ENCODE measurements at regions not wholly inside any gene's neighbourhood (a gene's known extent, or its start where the extent isn't known, plus 50 kb on each side); places are given as distances from the start of the nearest gene placed in this dataset.
A peak's percentile ranks its signal among the peaks of the same experiment; 100 is the strongest.
"Not testable (repeated sequence)": the region's sequence is repeated elsewhere in the genome, so short reads cannot be mapped to it uniquely, and the experiment has no call there.

DNA sequence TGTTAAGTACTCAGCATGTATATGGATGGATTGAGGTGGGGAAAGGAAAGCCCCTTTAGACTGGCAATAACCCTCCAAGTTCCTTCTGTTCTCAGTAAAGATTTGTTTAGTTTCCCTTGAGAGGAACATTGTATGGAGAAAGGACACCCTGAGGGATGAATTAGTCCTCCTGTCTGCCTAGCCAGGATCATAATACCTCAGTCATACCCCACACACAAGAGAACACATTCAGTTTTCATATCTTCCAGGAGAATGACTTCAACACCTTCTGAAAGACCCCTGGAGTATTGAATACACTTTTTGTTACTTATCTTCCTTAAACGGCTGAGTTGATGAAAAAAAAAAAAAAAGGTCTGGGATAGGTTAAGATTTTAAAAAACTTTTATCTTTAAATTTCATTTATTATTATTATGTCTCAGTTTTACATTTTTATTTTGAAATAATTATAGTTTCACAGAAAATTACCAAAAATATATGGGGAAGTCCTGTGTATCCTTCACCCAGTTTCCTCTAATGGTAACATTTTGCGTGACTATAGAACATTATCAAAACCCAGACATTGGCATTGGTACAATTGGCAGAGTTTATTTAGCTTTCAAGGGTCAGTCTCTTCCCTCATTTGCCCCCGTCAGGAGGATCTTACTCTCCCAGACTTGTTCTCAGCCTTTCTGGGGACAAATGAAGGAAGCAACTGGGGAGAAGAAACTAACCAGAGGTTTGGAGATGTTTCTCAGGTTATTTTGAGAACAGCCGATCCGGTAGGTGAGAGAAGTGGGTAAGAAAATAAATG is 88.0 kb downstream of the ACTBL2 start:
- DNase-seq = no peak

DNA sequence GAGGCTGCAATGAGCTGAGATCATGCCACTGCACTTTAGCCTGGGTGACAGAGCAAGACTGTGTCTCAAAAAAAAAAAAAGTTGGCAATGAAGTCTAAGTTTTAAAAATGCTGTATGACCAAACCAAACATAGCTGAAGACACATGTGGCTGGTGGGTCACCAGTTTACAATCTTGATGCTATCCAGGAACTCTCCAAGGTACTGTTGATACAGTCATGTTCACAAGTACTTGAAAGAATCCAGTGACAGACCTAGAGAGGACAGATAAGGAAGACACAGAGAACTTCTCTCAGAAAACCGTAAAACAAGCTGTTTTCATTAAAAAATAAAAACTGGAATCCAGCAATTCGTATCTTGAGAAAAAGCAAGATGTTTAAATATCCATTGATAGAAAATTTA is 95.7 kb downstream of the ACTBL2 start:
- no peak for DNase-seq

DNA sequence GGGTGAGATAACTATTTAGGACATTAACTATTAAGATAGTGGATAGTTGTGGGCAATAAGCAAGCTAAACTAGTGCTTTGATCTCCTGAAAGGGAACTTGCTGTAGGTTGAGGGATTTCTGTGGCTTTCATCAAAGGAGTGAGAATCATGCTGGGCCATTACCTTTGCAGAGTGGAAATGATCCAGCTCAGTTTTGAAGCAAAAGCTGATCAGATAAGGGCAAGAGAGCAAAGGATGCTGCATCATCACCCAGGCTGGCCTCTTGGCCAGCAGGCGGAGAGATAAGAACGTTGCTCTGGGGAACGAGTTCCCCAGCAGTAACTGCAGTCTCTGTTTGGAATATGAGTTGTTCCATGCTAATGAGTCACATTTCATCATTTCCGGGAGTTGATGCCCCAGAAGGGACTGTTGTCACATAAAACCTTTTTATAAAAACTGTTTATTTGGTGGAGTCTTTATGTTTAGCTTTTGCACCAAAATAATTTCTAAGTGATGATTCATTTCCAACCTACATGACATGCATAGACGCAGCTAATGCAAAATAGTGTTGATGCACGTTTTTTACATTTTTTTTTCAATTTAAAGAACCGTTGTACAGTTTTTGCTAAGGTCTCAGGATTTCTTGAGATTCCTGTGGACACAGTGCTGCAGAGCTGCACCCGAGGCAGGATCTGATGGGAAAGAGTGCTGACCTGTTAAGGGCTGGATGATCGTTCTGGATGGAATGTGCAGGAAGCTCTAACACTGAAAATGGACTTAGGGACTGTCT is 99.3 kb downstream of the ACTBL2 start:
- DNase-seq = peak; percentile 12

DNA sequence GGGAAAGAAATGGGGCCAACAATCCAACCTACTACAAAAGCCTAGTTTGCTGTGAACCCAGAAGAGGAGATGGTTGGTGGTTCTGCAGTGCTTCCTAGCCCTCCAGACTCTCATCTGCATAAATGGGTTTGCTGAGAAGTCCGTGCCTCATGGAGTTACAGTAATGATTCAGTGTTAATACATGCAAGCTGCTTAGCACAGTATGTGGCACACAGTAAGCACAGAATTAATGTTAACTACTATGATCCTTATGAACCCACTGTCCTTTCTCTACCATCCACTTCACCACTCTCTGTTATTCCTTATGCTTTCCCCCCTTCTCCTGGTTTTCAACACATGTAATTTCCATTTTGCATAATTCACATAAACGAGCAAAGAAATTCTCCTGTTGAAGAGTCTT is 100.0 kb downstream of the ACTBL2 start:
- DNase-seq = no peak

DNA sequence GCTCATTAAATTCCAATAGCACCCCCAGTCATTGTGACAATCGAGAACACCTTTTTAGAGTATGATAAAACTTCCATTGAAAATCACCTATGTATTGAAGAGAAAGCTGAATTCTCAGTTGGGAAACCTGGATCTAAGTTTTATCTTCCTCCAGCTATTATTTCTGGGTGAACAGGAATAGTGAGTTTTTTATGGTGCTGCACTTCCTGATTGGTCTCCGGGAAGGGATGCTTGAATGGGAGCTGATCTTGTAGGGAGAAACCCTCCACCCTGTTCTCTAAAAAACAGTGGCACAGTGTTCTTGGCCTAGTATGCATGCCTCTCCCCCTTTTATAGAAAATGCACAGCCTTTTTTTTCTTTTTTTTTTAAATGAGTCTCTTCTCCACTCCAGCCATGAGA is 112.2 kb downstream of the ACTBL2 start:
- DNase-seq = no peak

DNA sequence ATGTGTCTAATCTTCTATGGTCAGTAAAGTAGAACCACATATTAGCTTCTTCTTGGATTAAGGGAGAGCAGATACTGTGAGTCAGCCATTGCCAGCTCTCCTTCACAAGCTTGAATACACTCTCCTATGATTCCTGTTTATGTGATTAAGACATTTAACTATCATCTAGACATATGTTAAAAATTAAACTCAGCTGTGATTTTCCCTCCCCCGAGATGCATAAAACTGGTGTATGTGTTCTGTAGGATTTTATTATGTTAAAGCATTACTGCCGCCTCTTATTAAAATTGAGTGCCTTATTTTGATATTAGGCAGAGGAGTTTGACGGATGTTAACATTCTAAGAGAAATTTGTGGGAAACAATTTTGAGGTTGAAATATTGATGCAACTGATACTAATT is 114.6 kb downstream of the ACTBL2 start:
- DNase-seq = no peak

DNA sequence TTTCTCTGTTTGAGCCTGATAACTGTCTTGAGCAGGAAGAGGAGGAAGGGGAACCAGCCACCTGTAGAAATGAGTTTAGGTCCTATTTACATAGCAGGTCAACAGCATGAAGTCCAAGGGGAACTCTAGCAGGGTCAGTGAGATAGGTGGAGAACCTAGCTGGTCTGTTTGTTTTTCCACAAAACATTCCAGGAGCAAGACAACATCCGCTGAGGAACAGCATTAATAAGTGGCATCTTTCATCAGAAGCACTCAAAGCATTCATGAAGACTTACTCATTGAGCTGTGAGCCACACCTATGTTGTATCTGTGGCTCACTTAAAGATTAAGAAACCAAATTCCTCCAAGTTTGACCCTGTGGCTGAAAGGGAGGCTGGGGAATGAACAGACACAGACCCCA is 115.9 kb downstream of the ACTBL2 start:
- DNase-seq = no peak

DNA sequence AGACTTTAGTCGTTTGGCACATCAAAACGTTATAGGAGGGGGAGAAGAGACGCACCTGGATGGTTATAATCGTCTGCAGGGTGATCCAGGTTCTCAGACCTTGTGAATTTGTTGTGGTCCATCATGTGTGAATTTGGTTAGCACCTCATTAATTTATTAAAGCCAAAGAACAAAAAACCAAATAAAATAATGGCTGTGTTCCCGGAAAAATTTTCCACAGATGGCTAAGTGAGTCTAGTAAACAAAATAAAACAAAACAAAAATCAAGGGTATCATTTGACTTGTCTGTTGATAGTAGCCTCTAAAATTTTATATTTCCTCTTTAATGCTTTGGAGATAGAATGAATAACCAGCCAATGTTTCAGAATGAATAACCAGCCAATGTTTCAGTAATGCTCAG is 119.7 kb downstream of the ACTBL2 start:
- no peak for DNase-seq

DNA sequence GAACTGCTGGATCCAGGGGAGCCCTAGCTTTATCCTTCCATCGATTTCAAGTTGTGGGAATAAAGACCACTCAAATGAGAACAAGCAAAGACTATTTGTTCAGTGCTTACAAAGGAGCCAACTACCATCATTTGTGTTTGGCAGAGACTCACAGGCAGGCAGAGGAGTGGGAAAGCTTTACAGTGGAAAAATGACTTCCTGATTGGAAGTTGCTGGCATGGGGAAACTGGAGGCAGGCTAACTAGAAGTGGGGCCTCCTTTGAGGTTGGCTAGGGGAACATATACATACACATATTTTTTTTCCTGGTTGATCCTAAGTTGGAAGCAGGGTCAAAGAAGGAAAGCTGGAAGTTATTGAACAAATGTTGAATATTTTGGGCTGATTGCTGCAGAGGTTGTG is 121.7 kb downstream of the ACTBL2 start:
- no peak for DNase-seq

DNA sequence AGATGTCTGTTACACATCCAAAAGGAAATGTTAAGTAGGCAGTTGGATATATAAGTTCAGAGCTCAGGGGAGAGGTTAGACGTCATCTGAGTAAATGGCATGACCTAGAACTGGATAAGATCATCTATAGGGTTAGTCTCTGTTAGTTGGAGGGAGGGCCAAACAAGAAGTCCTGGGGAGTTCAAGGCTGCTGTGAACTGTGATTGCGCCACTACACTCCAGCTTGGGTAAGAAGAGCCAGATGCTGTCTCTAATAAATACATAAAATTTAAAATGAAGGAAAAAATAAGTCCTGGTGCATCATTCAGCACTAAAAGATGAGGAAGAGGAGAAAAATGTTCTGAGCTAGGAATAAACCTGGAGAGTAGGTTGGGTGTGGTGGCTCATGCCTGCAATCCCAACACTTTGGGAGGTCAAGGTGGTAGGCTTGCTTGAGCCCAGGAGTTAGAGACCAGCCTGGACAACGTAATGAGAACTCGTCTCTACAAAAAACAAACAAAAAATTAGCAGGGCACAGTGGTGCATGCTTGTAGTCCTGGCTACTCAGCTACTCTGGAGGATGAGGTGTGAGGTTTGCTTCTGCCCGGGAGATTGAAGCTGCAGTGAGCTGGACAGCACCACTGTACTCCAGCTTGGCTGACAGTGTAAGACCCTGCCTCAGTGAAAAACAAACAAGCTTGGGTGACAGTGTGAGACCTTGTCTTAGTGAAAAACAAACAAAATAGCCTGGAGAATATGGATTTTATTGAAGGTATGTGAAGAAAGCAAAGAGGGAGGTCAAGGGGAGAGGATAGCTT is 123.6 kb downstream of the ACTBL2 start:
- DNase-seq = no peak

DNA sequence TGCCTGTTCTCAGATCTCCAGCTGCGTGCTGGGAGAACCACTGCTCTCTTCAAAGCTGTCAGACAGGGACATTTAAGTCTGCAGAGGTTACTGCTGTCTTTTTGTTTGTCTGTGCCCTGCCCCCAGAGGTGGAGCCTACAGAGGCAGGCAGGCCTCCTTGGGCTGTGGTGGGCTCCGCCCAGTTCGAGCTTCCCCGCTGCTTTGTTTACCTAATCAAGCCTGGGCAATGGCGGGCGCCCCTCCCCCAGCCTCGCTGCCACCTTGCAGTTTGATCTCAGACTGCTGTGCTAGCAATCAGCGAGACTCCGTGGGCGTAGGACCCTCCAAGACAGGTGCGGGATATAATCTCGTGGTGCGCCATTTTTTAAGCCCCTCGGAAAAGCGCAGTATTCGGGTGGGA is 125.8 kb downstream of the ACTBL2 start:
- DNase-seq = not testable (repeated sequence)

DNA sequence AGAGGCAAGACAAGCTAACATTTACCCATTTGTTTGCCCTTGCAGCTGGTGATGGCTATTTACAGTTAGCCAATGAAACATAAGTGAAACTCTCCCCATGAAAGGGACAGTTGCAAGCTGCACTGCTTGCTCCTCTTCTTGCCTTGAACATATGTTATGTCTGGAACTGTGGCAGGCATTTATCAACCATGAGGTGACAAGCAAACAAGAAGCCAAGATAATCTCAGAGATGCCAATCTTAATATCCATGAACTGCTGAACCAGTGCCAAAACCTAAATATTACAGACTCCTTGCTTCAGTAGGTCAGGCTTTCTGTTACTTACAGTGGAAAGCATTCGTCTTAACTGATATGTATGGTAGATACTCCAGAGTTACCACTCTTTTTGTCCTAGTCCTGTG is 133.4 kb downstream of the ACTBL2 start:
- no peak for DNase-seq

DNA sequence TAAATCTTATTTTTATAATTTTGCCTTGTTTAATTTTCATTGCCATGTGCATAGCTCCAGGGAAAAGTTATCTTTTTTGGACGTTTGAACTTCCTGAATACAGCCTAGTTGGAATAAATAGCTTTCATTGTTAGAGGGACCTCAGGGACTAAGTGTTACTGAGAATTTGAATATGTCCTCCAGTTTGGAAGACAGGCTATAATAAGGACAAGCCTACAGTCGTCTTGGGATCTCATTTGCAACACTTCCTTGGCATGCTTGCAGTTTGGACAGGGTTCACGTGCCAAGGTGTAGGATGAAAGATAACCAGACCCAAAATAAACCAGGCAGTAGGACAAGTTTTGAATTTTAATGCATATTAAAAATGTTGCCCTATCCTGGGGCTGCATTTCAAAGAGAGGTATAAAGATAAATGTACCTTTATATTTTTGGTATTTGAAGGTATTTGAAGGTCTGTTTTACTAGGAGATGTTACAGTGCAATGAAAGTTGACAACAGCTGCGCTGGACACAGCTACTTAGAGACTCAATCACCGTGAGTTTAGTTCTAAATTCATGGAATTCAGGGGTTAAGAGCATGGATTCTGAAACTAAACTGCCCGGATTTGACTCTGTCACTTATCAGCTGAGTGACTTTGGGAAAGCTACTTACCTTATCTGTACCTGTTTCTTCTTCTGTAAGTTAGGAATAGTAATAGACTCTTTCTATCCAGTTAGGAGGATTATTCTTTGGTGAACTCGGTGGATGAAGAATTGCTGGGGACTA is 134.1 kb downstream of the ACTBL2 start:
- no peak for DNase-seq

DNA sequence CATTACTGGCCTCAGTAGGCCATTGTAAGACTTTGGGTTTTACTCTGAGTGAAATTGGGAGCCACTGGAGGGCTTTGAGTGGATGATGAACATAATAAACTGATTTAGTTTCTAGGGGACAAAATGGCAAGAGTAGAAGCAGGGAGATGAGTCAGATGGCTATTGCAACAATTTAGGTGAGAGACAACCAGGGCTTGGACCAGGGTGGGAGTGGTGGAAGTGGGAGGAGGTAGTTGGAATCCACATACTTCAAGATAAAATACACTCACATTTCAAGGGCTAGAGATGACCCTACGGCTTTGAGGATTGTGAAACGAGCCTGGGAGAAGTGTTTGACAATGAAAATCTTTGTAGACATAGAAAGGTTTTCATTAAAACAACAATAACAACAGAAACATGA is 136.3 kb downstream of the ACTBL2 start:
- DNase-seq = no peak

DNA sequence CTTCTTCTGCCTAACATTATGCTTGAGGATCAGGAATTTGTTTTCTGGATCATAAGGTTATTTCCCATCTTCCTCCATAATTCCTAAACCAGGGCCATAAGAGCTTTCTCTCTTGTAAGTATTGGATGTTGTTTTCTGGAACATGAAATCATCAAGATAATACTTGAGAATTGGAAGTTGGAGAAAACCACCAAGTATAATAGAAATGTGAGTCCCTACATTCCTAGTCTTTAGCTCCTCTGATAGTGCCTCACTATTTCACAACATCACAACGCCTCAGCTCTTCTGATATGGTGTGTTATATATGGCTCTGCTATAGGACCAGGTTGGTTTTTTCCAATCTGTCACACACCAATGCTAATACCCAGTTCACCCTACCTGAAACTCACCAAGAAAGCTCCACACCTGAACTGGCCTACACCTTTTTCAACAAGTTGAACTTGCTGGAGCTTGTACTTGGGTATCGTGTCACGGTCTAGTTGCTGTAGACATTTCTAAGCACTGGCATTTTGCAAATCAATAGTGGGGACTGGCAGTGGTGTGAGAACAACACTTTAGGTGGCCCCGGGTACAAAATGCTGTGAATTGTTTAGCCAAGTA is 141.1 kb downstream of the ACTBL2 start:
- DNase-seq = no peak

DNA sequence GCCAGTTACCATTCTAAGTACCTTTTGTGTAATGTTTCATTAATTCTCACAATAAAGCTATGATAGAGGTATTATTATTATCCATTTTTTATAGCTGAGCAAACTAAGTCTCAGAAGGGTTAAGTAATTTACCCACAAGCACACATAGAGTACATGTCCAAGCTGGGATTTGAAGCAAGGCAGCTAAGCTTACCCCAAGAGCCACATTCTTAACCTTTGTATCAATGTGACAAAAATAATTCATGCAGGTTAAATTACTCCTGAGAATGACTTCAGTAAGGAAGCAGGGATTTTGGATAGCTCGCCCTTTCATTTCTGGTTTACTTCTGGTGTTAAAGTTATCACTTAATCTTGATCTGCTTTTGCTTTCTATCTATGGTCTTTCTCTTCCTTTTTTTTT is 141.9 kb downstream of the ACTBL2 start:
- no peak for DNase-seq

DNA sequence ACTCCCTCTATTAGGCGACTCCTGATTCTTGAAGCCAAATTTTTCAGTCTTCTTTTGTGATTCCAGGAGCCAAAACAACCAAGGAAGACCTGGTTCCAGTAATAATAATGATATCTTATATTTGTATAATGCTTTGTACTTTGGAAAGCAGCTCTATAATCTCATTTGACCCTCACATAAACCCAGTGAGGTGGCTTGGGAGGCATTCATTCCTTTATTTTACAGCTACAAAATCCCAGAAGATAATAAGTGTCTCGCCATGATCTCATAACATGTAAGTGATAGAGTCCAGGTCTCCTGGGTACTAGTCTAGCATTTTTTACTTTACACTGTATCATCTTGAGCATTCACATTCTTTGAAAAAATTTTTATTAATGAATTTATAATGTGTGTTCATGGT is 143.1 kb downstream of the ACTBL2 start:
- no peak for DNase-seq

DNA sequence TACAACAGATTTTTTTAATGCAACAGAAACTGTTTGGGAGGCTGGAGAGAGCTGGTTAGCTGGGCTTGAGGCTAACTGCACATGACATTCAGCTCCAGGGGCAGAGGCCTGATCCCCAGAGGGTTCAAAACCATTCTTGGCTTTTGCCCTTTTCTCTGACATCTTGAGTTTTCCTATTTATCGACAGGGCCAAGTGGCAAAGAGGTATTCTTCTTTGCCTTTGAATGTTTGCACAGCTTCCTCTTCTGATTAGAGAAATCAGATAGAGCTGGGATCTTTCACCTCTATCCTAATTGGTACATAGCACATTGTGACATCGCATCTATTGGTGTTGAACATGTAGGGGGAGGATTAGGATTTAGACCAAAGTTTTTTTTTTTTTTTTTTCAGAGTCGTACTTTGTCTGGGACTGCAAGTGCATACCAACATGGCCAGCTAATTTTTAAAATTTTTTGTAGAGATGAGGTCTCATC is 143.7 kb downstream of the ACTBL2 start:
- DNase-seq = no peak

DNA sequence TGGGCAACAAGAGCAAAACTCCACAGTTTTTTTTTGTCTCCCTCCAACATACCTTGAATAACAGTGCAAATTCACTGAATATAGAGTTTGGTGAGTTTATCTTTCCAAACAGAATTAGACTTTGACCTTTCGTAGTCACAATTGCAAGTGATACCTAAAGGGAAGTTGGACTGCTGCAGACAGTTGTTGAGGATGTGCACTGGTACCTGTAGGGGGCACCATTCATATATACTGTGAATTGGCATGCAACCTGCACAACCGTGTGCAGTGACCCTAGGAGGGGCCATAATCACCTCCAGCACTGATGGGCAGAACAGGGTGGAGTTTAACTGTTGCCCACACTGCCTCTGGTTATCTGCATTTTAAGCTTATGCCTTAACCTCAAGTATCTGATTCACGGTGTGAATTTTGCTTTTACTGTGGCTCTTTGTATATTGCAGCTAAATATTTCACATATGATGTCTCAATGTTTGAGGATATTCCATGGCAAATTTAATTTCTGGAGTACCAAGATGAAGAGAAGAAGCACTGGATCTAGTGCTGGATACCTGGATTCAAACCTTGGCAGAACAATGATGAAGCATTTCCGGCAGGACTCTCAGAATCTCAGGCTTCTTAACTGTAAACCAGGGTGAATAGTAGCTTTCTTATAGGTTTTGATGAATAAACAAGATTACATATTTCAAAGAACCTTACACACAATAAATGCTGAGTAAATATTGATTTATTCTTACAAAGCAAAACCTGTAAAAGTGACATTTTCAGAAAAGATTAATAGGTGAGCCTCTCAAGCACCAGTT is 144.3 kb downstream of the ACTBL2 start:
- DNase-seq = no peak

DNA sequence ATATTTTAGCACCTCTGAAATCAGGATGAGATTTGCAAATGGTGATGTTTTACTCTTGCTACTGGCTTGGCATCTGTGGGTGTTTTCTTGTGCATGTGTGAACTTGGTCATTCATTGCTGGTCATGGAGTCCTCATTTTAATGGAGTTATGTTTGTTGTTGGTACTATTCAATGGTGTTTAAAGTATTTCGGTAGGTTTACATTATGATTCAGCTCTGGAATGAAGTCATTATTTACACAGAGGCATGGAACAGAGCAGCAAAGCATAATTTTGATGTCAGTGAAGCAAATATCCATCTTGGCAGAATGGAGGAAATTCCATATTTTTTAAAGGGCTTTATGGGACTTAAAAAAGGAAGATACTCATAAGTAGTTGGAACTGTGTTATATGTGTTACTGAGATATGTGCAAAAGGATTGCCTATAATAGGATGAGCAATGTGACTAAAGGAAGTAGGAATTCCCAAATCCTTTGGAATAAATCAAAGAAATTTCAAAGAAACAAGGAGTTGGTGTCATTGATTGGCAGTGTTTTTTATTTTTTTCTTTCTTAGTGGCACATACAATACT is 147.4 kb downstream of the ACTBL2 start:
- DNase-seq = no peak

DNA sequence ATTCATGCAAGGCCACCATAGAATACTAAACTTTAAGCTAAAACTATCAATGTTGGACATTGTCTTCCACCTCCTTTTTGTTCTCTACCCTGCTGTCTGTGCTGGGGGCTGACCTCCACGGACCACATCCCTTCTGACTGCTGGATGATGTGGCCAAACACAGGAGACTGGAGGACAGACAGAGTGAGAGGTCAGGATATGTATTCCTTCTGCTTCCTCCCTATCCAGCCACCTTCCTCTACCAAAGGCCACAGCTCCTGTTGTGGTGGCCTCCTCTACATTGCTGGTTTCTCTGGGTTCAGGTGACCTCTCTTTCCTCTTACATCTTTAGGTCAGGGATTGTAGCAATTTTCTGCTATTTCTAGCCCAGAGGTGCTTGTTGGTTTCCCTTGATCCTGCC is 148.1 kb downstream of the ACTBL2 start:
- DNase-seq = no peak
